ENCODE measurements at regions not wholly inside any gene's neighbourhood (a gene's known extent, or its start where the extent isn't known, plus 50 kb on each side); places are given as distances from the start of the nearest gene placed in this dataset.

DNA sequence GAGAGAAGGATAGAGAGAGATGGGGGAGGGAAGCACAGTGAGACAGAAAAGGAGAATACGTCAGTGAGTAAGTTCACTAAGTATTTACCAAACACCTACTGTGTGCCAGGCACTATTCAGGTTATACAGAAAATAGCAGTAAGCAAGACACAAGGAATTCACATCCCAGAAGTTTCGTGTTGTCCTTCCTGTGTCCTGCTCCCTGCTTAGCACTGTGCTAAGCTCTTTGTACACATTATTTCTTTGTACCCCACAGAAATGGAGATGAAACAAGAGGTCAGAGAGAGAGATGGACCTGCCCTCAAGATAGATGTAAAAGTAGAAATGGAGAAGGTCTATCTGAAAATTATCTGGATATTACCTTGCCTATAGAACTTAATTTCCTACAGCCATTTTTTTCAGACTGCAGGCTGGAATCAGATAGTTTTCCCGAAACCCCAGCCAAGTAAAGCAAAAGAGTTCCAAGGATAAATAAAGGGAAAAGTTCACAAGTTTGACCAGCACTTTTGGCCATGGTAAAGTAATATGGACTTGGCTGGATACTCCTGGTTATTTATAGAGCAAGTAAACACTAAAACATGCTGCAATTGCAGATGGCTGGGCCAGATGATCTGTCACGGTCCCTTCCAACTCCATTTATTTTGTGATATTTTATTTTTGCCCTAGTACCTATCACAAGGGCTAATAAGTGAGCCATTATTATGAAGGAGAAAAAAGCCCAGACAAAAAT is 353.7 kb upstream of the SLC7A11 start:
- TF ChIP-seq, protein P1, sequence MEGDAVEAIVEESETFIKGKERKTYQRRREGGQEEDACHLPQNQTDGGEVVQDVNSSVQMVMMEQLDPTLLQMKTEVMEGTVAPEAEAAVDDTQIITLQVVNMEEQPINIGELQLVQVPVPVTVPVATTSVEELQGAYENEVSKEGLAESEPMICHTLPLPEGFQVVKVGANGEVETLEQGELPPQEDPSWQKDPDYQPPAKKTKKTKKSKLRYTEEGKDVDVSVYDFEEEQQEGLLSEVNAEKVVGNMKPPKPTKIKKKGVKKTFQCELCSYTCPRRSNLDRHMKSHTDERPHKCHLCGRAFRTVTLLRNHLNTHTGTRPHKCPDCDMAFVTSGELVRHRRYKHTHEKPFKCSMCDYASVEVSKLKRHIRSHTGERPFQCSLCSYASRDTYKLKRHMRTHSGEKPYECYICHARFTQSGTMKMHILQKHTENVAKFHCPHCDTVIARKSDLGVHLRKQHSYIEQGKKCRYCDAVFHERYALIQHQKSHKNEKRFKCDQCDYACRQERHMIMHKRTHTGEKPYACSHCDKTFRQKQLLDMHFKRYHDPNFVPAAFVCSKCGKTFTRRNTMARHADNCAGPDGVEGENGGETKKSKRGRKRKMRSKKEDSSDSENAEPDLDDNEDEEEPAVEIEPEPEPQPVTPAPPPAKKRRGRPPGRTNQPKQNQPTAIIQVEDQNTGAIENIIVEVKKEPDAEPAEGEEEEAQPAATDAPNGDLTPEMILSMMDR (IDR thresholded peaks at IDR 0.05; ENCODE audit: low read depth, low read length, poor library complexity, severe bottlenecking), result no peak
- TF ChIP-seq EZH2phosphoT487 (IDR thresholded peaks at IDR 0.05; ENCODE audit: borderline replicate concordance, low read length), result no peak

Measured in DOHH2 (cell line).